NT2/D1 (cell line): ENCODE measurements at regions not wholly inside any gene's neighbourhood (a gene's known extent, or its start where the extent isn't known, plus 50 kb on each side); places are given as distances from the start of the nearest gene placed in this dataset.

Experiments
- YY1 ChIP-seq: IDR thresholded peaks from 2 replicates; pipeline ENCODE4 v1.6.1; 2011; ENCODE audit not compliant: insufficient read length, insufficient read depth
- ZNF274 ChIP-seq: IDR thresholded peaks from 2 replicates; pipeline ENCODE4 v1.6.1; 2011; ENCODE audit warnings: mild to moderate bottlenecking, low read depth, low read length

- TF ChIP-seq ZNF274 (no peak), YY1 (no peak)
These were observed 695.9 kb downstream of the HDGFL1 start for GRCh38 chr6:23265270-23265669.
